Fibroblast of skin of right quadriceps (primary cell): ENCODE measurements at regions not wholly inside any gene's neighbourhood (a gene's known extent, or its start where the extent isn't known, plus 50 kb on each side); places are given as distances from the start of the nearest gene placed in this dataset.

Experiments used
- DNase-seq: peaks from one replicate; pipeline ENCODE4 v3.0.0-alpha.2; 2013

- no peak for DNase-seq
These were observed 244.7 kb upstream of the ZPLD1 start for GRCh38 chr3:102189956-102190723.

- DNase-seq: no peak
These were observed 242.2 kb upstream of the ZPLD1 start for GRCh38 chr3:102192575-102192974.

GRCh38 chr3:102193255-102193654 is 241.6 kb upstream of the ZPLD1 start:
- no peak for DNase-seq

- no peak for DNase-seq
These were observed 240.8 kb upstream of the ZPLD1 start for GRCh38 chr3:102194001-102194400.

GRCh38 chr3:102194760-102195159 is 240.1 kb upstream of the ZPLD1 start:
- no peak for DNase-seq

- DNase-seq: no peak
These were observed 239.4 kb upstream of the ZPLD1 start for GRCh38 chr3:102195198-102195948.

GRCh38 chr3:102200126-102200525 is 234.7 kb upstream of the ZPLD1 start:
- peak; percentile 39 for DNase-seq

GRCh38 chr3:102200560-102200959 is 234.3 kb upstream of the ZPLD1 start:
- no peak for DNase-seq

GRCh38 chr3:102205647-102206046 is 229.2 kb upstream of the ZPLD1 start:
- no peak for DNase-seq

- peak; percentile 80 for DNase-seq
These were observed 228.2 kb upstream of the ZPLD1 start for GRCh38 chr3:102206511-102207031.

- DNase-seq: peak; percentile 88
These were observed 227.7 kb upstream of the ZPLD1 start for GRCh38 chr3:102207151-102207571.

GRCh38 chr3:102215166-102215565 is 219.6 kb upstream of the ZPLD1 start:
- no peak for DNase-seq

- no peak for DNase-seq
These were observed 211.7 kb upstream of the ZPLD1 start for GRCh38 chr3:102223132-102223531.

GRCh38 chr3:102224171-102224570 is 210.6 kb upstream of the ZPLD1 start:
- peak; percentile 41 for DNase-seq

GRCh38 chr3:102225005-102225404 is 209.8 kb upstream of the ZPLD1 start:
- DNase-seq: no peak

- peak; percentile 76 for DNase-seq
These were observed 209.2 kb upstream of the ZPLD1 start for GRCh38 chr3:102225407-102226132.

GRCh38 chr3:102226463-102226862 is 208.4 kb upstream of the ZPLD1 start:
- DNase-seq: no peak

- DNase-seq: peak; percentile 74
These were observed 205.7 kb upstream of the ZPLD1 start for GRCh38 chr3:102229062-102229655.

GRCh38 chr3:102230057-102230456 is 204.8 kb upstream of the ZPLD1 start:
- no peak for DNase-seq

GRCh38 chr3:102233881-102234280 is 200.9 kb upstream of the ZPLD1 start:
- DNase-seq: peak; percentile 7

- no peak for DNase-seq
These were observed 199.1 kb upstream of the ZPLD1 start for GRCh38 chr3:102235679-102236078.

- no peak for DNase-seq
These were observed 197.6 kb upstream of the ZPLD1 start for GRCh38 chr3:102237181-102237580.

- no peak for DNase-seq
These were observed 197.0 kb upstream of the ZPLD1 start for GRCh38 chr3:102237838-102238237.
